ENCODE measurements at regions not wholly inside any gene's neighbourhood (a gene's known extent, or its start where the extent isn't known, plus 50 kb on each side); places are given as distances from the start of the nearest gene placed in this dataset.
A peak's percentile ranks its signal among the peaks of the same experiment; 100 is the strongest.

GRCh38 chr9:135240222-135240621 is 152.8 kb downstream of the OLFM1 start:
- no peak overlapping the region for H3K4me3 Mint-ChIP-seq
- H3K27ac Mint-ChIP-seq: no peak overlapping the region
- H3K27me3 Mint-ChIP-seq (ENCODE audit: insufficient read depth, low read depth): peaks cover 6% of the 10 kb centered on the region
- Histone ChIP-seq H3K4me3 (no peak overlapping the region), H3K79me2 (ENCODE audit: low read depth) (no peaks in the 10 kb centered on the region), H3K36me3 (no peaks in the 10 kb centered on the region), H4K20me1 (ENCODE audit: low read depth) (no peaks in the 10 kb centered on the region), H3K4me1 (no peaks in the 10 kb centered on the region), H3K9me3 (ENCODE audit: low read depth) (no peaks in the 10 kb centered on the region), H3K4me2 (no peak overlapping the region), H3F3A (ENCODE audit: low read depth) (no peaks in the 10 kb centered on the region), H3K9ac (no peak overlapping the region), H3K27ac (no peak overlapping the region), H2AFZ (replicated peaks) (no peak overlapping the region), H3K27me3 (no peaks in the 10 kb centered on the region)
- TF ChIP-seq EZH2 (IDR thresholded peaks at IDR 0.05) (no peak), EZH2phosphoT487 (IDR thresholded peaks at IDR 0.05) (no peak), CTCF (IDR thresholded peaks at IDR 0.05) (no peak)
- no peaks in the 10 kb centered on the region for H3K9me3 Mint-ChIP-seq
- H3K36me3 Mint-ChIP-seq: no peaks in the 10 kb centered on the region
- no peak for DNase-seq (ENCODE audit: low spot score)
- H3K4me1 Mint-ChIP-seq: peaks cover 4% of the 10 kb centered on the region

DNA sequence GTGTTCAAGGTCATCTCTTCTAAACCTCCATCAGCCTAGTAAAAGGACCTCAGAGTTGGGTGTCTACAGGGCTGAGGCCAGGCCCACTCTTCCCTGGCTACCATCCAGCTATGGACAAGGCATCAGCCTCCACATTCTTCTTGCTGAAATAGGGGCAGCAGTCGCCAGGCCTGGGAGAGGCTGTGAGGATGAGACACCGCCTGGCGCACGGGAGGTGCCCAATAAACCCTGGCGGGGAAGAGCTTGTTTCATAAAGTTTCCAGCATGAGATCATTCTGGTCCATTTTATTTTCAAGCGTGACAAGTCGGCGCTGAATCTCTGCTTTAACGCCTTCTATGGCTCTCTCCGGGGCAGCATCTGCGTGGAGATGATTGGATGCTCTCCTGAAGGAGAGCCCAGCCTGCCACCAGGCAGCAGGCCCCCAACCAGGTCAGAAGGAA is 153.4 kb downstream of the OLFM1 start:
- H3K36me3 ChIP-seq: no peaks in the 10 kb centered on the region
- no peaks in the 10 kb centered on the region for H3K9me3 ChIP-seq (ENCODE audit: low read depth)
- no peaks in the 10 kb centered on the region for H3K9me3 Mint-ChIP-seq
- H3F3A ChIP-seq (ENCODE audit: low read depth): no peaks in the 10 kb centered on the region
- H3K4me1 Mint-ChIP-seq: peaks cover 4% of the 10 kb centered on the region
- no peak for DNase-seq (ENCODE audit: low spot score)
- H3K4me1 ChIP-seq: no peaks in the 10 kb centered on the region
- peak overlapping the region; percentile 76 for H3K27ac Mint-ChIP-seq
- H3K9ac ChIP-seq: no peak overlapping the region
- H3K4me2 ChIP-seq: no peak overlapping the region
- H2AFZ ChIP-seq (replicated peaks): no peak overlapping the region
- no peaks in the 10 kb centered on the region for H3K27me3 ChIP-seq
- H3K4me3 Mint-ChIP-seq: no peak overlapping the region
- H3K36me3 Mint-ChIP-seq: no peaks in the 10 kb centered on the region
- TF ChIP-seq EZH2 (IDR thresholded peaks at IDR 0.05) (no peak), CTCF (IDR thresholded peaks at IDR 0.05) (no peak), EZH2phosphoT487 (IDR thresholded peaks at IDR 0.05) (no peak)
- H3K27me3 Mint-ChIP-seq (ENCODE audit: insufficient read depth, low read depth): peaks cover 8% of the 10 kb centered on the region
- H3K4me3 ChIP-seq: no peak overlapping the region
- no peak overlapping the region for H3K27ac ChIP-seq
- no peaks in the 10 kb centered on the region for H3K79me2 ChIP-seq (ENCODE audit: low read depth)
- H4K20me1 ChIP-seq (ENCODE audit: low read depth): no peaks in the 10 kb centered on the region

DNA sequence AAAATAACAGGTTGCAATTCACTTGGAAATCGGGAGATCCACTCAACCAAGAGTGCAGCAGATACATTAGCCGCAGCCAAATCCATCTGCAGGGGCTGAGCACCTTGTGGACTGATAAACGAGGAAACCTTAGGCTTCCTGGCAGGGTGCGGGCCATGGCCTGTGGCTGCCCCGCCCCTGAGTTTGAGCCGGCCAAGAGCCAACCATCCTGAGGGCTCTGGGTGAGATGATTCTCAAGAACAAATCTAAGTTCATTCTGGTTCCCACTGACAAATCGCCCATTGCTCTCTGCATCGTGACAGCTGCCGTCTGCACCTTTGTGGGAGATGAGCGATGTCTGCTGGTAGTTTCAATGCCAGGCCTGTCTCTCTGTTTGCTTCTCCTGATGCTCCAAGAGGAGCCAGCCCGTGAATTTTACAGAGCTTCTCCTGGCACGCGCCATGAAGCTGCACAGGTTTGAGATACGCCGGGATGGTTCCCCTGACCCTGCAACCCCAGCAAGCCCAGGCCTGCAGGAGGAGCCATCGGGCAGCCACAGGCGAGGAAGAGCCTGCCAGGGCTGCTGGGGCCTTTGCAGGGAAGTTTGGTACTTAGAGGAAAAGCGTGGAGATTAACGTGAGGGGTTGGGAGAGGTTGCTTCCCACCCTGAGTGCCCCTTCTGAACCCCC is 154.0 kb downstream of the OLFM1 start:
- Histone ChIP-seq H3K79me2 (ENCODE audit: low read depth) (no peaks in the 10 kb centered on the region), H3K27ac (no peak overlapping the region), H3F3A (ENCODE audit: low read depth) (no peaks in the 10 kb centered on the region), H3K9me3 (ENCODE audit: low read depth) (no peaks in the 10 kb centered on the region), H3K27me3 (no peaks in the 10 kb centered on the region), H3K36me3 (no peaks in the 10 kb centered on the region), H3K4me2 (no peak overlapping the region), H3K9ac (no peak overlapping the region), H2AFZ (replicated peaks) (no peak overlapping the region), H4K20me1 (ENCODE audit: low read depth) (no peaks in the 10 kb centered on the region), H3K4me1 (no peaks in the 10 kb centered on the region), H3K4me3 (no peak overlapping the region)
- peak overlapping the region; percentile 60 for H3K27ac Mint-ChIP-seq
- TF ChIP-seq CTCF (IDR thresholded peaks at IDR 0.05) (peak; percentile 54), EZH2phosphoT487 (IDR thresholded peaks at IDR 0.05) (no peak)
- H3K27me3 Mint-ChIP-seq (ENCODE audit: insufficient read depth, low read depth): peaks cover 8% of the 10 kb centered on the region
- peak; percentile 67 for DNase-seq (ENCODE audit: low spot score)
- H3K36me3 Mint-ChIP-seq: no peaks in the 10 kb centered on the region
- H3K9me3 Mint-ChIP-seq: no peaks in the 10 kb centered on the region
- H3K4me1 Mint-ChIP-seq: peaks cover 4% of the 10 kb centered on the region
- no peak overlapping the region for H3K4me3 Mint-ChIP-seq
